Right kidney (tissue), 1 donor: ENCODE measurements at regions not wholly inside any gene's neighbourhood (a gene's known extent, or its start where the extent isn't known, plus 50 kb on each side); places are given as distances from the start of the nearest gene placed in this dataset.

Experiments
- DNase-seq: peaks from one replicate; pipeline ENCODE4 v3.0.0-alpha.2; 2016

DNA sequence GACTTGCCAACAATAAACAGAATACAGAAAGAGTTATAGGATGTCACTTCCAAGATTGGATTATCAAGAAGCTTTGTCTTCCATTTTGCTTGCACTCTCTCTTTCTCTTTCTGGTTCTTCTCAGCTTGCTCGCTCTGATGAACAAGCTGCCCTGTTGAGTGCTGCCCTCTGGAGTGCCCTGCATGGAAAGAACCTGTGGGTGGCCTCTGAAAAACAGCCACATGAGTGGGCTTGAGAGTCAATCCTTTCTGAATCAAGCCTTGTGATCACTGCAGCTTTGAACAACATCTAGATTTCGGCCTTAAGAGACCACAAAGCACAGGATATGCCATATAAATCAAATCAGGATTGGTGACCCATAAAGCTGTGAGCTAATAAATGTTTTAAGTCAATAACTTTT is 185.1 kb downstream of the KIF2B start:
- DNase-seq, result no peak

DNA sequence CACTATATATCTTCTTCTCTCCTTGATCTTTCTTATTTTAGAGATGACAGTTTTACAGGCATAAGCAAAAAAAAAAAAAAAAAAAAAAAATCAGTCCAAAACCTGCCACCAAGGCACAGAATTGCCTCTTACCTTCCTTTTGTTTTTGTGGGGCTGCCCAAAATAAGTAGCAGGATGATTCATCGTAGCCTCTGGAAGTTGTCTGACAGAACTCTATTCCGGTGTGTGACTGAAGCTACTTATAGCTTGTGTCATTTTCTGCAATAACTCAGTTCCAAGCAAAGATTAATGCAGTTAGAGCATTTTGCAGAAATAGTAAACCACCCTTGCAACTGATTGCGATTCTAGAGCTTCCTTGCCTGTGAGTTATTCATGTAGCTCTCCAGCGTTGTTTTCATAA is 186.8 kb downstream of the KIF2B start:
- no peak for DNase-seq

DNA sequence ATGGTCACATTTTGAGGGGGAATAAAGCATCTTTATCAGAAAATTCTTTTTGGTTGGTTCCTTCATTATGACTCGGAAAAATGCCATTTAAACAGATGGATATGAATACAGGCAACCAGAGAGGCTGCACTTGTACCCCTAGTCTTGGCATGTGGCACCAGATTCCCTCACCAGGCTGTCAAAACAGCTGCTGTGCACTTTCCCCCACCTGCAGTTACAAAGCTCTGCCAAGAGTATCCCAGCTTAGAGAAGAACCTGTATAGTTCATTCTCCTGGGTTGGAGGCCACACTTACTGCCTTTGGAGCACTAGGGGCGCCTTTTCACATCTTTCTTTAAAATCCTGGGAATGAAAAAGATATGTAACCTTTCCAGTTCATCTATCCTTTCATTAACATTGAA is 190.3 kb downstream of the KIF2B start:
- no peak for DNase-seq

DNA sequence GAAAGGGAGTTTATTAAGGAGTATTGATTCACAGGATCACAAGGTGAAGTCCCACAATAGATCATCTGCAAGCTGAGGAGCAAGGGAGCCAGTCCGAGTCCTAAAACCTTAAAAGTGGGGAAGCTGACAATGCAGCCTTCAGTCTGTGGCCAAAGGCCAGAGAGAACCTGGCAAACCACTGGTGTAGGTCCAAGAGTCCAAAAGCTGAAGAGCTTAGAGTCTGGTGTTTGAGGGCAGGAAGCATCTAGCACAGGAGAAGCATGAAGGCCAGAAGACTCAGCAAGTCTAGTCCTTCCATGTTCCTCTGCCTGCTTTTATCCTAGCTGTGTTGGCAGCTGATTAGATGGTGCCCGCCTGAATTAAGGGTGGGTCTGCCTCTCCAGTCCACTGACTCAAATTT is 193.0 kb downstream of the KIF2B start:
- DNase-seq, result no peak

DNA sequence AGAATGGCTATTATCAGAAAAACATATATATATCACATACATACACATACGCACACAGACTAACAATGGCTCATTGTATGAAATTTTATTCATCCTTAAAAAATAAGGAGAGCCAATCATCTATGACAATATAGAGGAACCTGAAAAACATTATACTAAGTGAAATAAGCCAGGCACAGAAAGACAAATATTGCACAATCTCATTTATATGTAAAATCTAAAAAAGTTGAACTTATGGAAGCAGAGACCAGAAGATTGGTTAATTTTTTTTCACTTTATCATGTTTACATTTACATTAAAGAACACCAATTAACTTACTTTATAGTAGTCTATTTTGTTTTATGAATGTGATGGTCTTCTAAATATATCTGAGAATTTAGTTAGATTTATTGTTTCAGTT is 198.7 kb downstream of the KIF2B start:
- no peak for DNase-seq

DNA sequence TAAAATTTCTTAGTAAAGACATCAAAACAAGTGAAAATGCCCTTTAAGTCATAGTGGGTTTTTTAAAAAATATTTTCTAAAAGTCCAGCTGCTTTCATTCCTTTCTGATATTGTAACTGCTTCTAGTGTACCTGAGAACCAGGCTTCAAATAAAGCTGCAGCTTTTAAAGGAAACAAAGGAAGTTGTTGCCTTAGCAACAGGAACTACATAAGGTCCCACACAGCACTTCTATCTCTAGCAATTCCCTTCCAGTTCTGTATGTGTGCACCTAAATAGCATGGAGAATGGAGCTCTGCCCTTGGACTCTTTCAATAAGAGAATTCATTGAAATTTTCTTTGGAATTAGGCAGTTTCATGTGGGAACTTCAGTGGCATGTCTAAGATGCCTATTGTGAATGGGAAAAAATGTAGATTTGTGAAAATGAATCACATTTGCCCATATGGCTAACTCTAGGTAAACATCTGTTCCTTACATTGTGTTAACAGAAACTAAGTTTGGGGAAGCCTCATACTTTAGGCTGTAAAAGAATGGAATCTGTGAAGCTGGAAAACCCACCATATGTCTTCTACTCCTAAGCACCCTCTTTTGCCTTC is 206.4 kb downstream of the KIF2B start:
- no peak for DNase-seq

DNA sequence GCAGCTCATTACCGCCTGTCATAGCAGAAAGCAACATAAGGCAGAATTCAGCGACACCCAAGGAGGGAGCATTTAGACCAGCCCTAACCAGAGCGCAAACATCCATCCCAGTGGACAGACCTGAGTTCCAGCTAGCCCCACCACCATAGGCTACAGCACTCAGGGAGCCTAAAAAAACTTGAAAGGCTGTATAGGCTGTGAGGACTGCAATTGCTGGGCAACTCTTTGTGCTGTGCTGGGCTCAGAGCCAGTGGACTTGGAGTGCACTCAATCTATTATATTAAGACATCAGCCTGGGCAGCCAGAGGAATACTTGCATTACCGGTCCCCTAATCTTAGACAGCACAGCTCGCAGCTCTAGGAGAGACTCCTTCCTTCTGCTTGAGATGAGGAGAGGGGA is 207.3 kb downstream of the KIF2B start:
- no peak for DNase-seq

DNA sequence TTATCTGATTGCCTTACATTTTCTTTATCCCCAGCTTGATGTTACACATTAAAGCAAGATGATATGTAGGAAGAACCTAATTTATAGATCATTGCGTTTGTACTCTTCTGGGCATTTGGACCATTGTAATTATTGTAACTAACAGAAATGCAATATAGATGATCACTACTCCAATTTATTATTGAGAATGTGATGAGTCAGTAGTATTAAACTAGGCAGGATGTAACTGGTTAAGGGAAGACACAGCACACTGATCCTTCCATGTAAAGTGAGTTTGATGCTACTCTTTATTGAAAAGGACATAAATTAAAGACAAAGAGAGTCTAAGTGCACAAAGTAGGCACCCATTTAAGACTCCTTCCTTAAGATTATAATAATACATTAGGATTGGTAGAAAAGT is 223.8 kb downstream of the KIF2B start:
- DNase-seq, result no peak

DNA sequence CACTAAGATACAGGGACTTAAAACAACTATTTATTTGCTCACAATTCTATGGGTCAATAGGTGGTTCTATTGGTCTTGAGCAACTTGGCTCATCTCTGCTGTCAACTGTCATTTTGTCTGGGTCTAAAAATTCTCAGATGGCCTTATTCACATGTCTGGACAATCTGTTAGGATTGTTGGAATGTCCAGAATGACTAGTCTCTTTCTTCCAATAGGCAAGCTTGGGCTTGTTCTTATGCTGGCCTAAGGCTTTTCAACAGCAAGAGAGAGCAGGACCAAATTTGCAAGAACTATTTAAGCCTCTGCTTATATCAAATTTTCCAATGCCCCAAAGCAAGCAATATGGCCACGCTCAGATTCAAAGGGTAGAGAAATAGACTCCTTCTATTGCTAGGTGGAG is 240.9 kb downstream of the KIF2B start:
- no peak for DNase-seq

DNA sequence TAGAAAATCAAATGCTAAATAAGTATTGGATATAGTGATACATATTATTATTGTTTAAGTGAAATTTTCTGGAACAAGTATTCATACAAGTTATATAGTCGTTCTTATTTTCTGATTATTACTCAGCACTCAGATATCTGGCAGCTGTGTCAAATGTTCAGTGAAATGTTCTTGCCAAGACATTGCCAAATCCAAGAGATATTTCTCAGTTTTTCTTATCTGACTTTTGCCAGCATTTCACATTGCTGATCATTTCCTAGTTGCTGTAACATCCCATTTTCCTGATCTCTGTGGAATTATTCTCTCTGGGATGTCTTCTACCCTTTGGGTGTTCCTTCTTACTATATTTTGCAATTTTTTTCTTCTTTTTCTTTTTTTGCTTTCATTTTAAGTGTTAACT is 262.3 kb downstream of the KIF2B start:
- no peak for DNase-seq

DNA sequence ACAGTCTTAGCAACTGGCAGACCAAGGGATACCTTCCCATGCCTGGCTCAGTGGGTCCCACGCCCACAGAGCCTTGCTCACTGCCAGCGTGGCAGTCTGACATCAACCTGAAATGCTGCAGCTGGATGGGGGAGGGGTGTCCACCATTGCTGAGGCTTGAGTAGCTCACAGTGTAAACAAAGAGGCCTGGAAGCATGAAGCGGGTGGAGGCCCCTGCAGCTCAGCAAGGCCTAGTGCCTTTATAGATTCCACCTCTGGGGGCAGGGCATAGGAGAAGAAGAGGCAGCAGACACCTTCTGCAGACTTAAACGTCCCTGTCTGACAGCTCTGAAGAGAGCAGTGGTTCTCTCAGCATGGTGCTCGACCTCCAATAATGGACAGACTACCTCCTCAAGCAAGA is 263.2 kb downstream of the KIF2B start:
- DNase-seq, result no peak

DNA sequence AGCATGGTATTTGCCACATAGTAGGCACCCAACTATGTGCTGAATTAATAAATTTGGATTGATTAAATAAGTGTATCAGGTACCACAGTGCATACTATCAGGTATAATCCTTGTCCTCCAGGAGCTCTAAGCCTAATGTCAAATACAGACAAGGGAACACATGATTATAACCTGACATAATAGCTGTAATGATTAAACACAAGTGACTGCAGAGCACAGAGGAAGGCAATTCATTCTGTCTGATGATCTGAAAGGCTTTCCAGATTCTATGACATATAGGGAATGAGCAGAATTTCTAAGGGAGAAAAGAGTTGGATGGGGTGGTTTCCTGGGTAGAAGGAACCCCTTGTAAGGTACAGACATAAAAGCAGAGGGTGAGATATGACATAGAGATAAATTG is 273.5 kb downstream of the KIF2B start:
- DNase-seq, result no peak

DNA sequence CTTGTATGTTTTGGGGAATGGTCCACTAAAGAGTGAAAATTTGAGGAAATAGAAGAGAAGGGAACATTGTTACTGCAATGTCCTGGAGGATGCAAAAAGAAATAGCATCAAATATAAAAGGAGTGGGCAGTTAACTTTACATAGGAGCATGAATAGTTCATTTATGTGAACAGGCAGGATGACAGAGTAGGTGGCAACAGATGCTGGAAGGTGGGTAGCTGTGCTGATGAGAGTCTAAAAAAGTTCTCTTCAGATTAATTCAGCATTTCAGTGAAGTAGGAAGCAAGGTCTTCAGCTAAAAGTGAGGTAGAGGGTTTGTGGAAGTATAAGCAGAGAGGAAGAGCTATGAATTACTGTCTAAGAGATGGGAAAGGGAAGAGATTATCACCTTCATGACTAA is 276.5 kb downstream of the KIF2B start:
- DNase-seq, result no peak

DNA sequence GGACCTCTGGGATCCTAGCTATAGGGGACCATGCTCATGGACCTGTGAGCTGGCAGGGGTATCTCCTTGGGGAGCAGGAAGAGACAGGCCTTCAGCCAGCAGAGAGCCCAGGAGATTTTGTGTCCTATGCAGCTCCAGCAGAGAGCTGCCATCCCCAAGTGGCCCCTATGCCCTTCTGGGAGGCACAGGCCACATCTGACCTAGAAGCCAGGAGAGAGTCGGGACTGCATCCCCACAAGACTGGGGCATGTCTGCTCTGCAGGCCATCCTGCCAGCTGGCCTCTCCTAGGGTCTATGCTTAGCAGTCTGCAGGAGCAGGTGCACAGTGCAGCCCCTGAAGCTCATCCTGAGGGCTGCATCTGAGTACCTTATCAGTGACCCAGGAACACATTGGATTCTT is 279.5 kb downstream of the KIF2B start:
- no peak for DNase-seq

DNA sequence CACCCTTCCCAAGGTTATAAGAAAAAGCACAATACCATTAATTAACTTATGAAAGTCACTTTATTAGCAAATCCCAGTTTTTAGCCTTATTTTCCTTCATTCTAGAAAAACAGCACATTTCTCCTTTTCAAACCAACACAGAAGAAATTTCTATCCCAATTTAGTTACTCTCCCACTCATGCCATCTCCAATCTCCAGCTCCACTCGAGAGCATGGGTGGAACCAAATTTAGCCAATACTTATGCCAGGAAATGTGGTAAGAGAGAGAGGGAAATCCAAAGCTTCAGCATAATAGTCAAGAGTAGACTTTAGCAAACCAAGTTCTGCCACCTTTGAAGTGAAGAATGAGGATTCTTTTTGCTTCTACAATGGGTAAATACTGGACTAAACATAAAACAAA is 288.8 kb downstream of the KIF2B start:
- DNase-seq, result no peak

DNA sequence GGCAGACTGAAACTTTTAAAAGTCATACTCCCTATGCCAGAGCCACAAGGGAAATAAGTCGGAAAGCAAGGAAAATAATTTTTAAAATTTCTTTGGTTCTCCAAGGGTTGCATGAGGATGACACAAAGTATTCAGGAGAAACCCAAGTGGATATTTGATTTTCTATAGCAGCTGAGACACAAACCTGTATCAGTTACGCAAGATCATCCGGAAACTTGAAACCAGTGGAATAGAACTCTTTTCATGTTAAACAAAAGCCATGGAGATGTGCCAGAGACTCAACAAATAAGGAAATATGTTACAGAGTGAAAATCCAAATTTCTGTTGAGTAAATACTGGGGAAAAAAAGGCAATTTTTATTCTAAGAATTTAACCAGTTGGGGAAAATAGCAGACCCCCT is 294.7 kb downstream of the KIF2B start:
- no peak for DNase-seq

DNA sequence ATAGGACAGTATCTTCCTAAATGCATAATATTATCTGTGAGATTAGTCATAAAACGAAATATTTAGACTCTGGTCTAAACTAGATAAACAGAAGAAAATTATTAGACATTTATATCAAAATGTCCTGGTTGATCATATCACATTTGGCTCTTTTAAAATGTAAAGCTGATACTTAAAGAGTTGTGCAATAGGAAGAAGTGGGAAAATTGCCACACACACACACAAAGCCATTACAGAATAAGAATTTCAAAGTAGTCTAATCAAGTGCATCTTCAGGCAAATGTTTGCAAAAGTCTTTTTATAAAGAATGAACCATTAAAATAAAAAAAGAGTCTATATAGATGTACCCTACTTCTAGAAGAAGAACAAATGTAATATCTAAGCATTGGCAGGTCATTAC is 301.7 kb downstream of the KIF2B start:
- no peak for DNase-seq

DNA sequence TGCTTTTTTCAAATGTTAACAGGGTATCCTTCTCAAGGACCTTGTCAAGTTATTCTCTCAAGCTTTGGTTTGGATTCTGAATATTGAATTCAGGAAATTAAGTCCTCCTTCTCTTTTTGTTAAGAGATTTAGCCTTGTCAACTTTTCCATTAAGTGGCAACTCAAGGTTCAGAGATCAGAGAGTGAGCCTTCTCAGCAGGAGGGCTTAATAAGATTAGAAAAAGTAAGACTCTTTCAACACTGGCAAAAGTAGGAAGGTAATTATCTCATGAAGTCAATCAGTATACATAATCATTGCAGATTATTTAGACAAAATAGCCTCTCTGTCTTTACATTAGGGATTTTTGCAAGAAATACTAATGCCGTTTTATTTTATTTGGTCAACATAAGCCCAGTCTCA is 330.7 kb downstream of the KIF2B start:
- no peak for DNase-seq

DNA sequence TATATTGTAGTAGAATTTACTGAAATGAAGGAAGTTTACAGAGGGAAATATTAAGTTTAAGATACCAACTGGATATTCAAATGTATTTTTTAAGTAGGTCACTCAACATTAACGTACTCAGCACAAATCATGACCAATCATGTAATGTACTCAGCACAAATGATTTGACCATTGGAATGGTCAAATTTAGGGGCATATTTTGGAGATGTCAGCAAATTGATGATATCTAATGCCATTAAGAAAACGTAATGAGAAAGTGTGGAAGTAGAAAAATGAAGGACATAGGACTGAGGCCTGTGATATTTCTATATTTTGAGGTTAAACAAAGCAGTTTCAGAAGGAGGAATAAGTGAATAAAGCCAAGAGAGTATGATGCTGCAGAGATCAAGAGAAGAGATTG is 334.8 kb downstream of the KIF2B start:
- no peak for DNase-seq

DNA sequence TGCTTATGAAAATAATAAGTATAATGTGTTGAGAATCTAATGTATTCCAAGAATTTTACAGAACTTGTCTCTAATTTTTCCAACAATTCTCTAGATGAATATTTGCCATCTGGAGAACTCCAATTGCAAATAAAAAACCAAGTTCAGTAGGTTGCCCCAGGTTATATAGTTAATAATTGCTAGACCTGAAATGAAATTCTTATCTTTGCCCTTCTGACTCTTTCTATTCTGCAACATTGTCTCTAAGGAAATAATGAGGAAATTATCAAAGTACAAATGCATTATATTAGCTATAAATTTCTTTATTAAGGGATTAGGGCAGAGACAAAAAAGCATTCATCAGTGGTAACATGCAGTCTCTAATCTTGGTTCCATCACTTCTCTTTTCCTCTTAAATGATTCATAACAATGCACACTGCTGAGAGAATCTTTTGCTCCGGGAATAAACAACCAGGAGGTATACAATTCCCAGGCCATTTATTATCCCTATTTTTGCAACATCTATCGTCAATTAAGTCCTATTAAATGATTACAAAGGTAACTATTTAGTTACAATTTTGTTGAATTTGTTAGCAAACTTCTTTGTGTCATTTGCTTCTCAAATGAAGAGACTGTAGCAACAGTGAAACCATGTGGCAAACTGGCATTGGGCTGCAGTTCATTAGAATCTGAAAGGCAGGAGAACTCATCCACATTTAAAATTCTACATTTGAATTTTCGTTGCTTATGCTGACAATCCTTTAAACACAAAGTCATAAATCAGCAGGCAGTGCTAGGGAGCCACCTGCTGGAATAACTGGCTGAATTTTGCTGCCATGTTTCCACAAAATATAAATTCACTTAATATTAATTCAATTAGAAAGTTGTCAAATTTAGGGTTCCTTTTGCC is 349.6 kb downstream of the KIF2B start:
- peak; percentile 2 for DNase-seq

DNA sequence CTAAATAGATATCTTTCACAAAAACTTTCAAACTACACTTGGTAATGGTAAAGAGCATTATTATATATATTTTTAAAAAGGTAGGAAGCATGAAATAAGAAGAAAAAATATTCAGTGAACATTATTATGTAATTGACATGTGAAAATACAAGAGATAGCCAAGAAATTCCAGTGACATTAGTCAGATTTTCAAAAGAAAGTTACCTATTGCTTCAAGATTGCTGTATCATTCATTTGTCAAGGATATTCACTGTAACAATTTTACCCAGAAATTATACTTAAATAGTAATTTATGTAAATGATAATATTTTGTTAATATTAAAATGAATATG is 350.2 kb downstream of the KIF2B start:
- no peak for DNase-seq

DNA sequence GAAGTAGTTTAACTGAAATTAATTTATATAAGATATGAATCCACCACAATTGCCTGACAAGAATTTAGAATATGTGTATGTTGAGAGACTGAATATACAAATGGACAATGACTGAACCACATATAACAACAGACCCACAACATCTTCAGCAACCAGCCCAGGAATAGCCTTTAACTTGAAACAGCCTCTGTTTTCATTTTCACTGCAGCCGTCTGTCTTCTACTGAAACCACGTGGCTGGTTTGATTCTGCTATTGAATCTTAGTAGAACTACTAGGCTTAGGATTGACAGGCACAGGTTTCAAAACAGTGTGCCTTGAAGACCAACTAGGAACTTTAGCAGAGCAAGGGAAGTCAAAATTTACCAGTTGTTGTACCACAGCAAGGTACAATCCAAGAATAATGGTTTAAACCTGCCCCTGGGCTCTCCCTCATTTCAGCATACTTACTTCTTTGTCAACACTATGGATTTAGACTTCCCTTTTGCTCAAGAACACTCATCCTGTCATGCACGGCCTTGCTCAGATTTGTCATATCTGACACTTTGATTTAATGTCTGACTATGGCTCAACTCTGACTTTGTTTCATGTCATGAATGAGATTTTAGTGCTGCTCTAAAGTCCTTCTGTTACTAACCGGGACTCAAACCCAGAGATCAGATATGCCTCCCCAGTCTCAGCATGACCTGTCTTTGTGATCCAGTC is 355.0 kb downstream of the KIF2B start:
- DNase-seq, result no peak

DNA sequence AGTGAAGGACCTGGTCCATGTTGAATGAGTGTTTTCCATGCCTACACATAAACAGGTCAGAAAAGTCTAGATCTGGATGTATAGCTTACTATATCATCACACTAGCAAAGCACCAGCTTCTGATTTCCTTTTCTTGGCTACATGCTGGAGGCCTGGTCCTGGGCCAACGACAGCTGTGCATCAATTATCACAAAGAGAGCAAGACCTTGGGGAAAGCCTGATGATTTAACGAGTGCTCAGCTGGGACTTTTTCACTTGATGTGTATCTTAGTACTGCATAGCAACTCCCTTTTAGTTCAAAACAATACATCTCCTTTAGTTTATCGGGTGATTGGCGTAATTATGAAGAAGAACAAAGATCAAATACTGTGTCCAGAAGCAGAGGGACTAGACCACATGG is 358.2 kb downstream of the KIF2B start:
- DNase-seq, result no peak

DNA sequence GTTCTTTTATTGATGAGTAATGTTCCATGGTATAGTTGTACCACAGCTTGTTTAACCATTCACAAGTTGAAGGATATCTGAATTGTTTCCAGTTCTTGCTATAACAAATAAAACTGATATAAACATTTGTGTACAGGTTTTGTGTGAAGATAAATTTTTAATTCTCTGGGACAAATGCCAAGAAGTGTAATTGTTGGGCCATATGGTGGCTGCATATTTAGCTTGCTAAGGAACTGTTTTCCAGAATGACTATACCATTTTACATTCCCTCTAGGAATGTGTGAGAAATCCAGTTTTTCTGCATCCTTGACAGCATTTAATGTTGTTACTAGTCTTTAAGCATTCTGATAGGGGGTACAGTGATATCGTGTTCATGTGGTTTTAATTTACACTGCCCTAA is 368.5 kb downstream of the KIF2B start:
- DNase-seq, result no peak
